GM21390 (cell line): ENCODE measurements at regions not wholly inside any gene's neighbourhood (a gene's known extent, or its start where the extent isn't known, plus 50 kb on each side); places are given as distances from the start of the nearest gene placed in this dataset.
A peak's percentile ranks its signal among the peaks of the same experiment; 100 is the strongest.
"Not testable (repeated sequence)": the region's sequence is repeated elsewhere in the genome, so short reads cannot be mapped to it uniquely, and the experiment has no call there.

ENCODE experiments used
- ATAC-seq: cut with Tn5 transposase; IDR thresholded peaks from one replicate; pipeline ENCODE4 v1.9.1; 2021; ENCODE audit not compliant: unreplicated experiment

DNA sequence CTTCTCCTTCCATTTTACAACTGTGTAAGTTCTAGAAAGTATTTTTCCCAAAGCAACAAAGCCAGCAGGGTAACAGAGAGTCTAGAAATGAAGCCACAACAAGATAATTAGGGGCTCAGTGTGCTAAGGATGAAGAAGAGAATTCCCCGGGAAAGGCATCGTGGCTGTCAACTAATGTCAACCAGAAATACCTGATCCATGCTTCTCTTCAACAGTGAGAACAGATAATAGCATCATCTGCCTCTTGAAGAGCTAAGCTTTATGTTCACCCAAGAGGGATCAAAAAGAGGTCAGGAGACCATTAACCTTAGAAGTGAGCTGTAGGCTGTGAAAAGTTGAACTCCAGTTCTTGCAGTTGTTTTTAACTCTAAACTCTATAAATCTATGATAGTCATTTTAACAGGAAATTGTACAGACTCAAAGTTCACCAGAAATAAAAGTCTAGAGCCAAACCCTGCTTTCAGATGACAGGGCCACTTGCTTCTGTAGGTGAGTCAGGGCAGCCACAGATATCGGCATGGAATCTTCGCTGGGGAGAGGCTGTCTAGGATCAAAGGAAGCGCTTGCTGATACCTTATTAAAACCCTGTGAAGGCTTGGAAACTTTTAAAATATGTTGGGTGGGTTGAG, 540.7 kb upstream of the ID2 start:
- ATAC-seq: no peak

DNA sequence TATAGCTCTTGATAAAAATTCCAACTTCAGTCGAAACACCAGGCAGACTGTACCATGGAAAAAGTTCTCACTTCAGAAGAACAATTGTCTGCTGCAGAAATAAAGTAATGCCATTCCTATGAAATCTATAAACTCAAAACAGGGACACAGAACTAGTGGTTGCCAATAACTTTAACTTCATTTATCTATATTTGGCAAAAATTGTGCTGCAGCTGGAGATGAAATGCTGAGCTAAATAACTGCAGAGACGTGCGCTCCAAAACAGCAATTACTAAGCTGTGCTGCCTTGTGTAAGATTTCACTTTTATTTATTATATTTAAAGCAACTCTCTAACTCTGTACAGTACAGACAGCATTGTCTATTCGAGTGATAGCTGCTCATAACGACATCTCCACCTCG, 540.1 kb upstream of the ID2 start:
- no peak for ATAC-seq

DNA sequence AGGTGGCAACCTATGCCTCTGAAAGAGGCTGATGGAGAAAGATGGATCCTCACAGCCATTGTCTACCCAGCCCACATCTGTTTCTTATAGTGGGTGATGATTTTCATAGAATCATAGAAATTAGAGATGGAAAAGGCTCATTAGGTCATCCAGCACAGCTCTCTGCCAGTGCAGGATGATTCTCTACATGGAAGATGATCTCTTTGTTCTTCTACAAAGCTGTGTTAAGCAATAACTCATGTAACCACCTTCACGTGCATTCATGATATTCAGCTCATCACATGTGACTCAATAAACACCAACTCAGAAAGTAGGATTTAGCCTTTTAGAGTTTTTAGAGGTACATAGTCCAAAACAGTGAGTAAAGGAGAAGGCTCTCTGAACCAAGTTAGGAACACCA, 539.4 kb upstream of the ID2 start:
- ATAC-seq: no peak

DNA sequence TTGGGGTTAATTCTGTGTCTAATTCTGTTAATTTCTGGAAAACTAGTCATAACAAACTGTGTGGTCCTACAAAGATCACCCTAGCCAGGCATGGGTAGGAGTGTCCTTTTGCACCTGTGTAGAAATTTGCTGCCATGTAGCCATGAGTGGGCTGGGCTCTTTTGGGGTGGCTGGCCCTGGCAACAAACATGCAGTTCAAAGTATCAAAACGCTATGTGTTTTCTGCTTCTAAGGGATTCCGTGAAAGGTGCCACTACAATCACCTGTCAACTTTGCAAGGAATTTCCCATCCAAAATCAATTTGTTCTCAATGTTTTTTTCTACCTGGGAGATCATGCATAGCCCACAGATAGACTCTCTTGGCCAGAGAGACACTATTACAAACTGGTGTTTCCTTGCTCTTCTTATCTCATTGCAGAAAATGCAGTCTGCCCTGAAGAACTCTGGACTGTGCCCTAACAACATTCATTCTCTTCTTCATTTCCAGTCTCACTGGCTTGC, 537.7 kb upstream of the ID2 start:
- ATAC-seq: no peak

DNA sequence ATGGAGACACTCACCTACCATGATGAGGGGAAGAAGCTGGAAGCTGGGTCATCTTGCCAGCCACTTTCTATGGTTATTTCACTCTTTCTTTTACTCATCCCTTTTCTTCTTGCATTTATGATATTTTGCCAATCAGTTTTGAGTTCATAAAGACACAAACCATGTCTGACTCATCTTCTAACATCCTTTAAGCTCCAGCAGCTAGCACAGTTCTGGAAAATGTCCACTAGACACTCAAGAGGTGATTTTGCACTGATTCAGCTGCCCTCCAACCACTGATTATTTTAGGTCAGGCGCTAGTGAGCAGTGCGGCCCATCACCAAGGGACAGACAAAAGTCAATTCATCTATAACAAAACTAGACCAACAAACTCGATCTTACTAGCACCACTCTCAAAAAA, 537.1 kb upstream of the ID2 start:
- ATAC-seq: no peak

DNA sequence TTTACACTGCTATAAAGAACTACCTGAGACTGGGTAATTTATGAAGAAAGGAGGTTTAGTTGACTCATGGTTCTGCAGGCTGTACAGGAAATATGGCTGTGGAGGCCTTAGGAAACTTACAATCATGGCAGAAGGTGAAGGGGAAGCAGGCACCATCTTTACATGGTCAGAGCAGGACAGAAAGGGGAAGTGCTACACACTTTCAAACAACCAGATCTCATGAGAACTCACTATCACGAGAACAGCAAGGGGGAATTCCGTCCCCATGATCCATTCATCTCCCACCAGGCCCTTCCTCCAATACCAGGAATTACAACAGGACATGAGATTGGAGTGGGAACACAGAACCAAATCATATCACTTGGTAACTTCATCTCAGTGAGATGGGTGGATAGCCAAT, 536.5 kb upstream of the ID2 start:
- ATAC-seq: not testable (repeated sequence)

DNA sequence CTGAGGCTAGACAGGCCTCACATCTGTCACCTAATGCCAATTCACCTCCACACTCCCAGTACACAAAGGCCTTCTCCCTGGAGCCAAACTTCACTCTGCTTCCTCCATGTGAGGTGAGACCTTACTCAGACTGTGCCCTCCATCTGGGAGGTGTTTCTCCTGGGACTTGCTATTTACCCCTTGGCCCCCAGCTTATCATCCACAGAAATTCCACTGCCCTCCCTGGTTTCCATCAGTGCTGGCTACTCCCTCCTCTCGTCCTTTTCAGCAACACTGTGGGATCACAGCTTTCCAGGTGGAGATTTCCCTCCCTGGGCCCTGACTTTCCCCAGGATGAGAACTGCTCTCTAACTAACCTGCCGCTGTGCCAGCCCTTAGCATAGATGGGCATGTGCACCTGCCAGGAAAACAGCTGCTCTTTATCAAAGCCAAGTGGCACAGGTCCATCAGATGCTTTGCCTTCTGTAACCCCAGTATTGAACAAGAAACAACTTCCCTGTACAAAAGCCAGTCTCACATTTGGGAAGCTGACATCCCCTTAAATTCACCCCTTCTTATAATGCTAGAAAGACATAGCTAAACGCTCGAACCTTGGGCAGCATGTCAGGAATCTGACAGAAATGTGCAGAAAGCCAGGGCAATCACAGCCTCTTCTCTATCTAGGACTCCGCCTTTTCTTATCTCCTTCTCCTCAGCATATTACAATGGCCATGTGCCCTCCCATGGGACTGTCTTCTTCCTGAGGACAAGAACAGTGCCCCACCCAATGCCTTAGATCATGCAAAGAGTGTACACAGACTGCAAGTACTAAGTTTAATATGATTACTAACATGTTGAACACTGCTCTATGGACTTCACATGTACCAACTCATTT, 535.5 kb upstream of the ID2 start:
- no peak for ATAC-seq

DNA sequence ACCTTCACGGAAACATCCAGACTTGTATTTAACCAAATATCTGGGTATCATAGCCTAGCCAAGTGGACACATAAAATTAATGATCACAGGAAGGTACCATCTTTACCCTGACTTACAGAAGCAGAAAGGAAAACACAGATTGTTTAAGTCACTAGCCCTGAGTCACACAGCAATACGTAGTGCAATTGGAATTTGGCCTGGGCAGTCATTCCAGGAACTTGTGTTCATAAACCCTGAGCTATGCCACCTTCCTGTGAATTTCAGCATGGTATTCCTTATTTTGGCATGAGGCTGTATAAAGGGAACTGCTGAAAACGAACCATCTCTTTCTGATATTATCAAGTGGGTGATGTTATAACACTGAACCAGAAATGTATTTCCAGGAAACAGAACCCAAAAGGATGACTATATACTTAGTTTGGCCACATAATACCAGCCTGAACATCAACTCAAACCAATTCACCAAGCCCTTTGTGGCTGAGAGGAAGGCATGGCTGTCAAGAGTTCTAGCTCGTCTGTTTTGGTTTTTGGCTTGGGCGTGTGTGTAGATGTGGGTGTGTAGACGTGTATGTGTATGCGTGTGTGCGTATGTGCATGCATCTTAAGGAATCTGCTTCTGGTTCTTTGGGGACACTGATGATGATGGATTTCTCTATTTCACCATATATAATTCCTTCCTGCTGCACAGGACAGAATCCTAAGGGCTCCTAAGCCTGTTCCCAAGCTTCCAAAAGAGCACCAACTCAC, 533.4 kb upstream of the ID2 start:
- no peak for ATAC-seq

DNA sequence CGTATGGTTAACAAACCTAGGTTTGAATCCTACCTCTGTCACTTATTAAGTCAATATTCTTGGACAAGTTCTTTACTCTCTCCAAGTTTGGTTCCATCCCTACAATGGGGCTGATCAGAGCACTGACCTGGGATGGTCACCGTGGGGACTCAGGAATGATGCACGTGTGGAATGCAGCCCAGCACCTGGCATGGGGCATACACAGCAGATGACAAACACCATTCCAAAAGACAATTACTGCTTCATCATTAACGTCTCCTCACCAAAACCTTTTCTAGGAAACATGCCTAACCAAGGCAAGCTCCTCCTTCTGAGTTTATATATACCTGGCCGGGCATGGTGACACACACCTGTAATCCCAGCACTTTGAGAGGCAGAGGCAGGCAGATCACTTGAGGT, 532.9 kb upstream of the ID2 start:
- ATAC-seq: no peak

DNA sequence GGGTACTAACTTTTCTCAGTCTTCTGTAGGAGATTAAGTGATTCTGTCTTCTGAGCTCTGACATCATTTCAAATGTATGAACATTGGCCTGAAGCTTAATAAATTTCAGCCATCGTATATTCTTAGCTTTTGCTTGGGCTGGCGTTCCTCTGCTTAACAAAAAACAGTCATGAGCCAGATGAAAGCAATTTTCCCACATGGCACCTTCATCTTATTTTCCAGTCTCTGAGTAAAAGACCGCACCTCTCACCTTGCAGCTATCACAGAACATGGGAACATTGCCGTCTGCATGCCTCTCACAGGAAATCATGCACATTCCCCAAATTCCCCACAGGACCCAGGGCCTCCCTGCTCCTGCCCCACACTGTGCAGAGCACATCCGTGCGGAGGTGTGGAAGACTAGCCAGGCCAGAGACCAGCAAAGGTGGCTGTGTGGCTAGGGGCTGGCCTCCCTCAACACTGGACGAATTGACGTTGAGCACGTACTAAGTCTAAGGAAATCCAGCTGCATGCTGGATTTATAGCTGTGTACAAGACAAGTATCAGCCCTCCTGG, 531.8 kb upstream of the ID2 start:
- no peak for ATAC-seq

DNA sequence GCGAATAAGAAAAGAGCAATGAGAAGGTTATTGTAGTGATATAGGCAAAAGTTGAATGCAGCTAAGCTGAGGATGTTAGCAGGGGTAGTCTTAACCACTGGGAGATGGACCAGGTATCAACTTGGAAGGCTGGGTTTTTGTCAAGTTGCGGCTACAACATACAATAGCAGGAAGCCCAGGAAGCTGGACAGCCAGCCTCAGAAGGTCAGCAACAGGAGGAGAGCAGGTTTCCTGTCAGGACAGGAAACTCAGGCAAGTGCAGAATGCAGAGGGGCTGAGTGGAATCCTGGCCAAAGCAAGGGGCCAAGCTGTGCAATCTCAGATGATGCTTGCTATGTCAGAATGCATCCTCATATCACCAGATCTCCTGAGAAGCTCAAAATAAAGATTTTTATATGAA, 530.0 kb upstream of the ID2 start:
- ATAC-seq: no peak

DNA sequence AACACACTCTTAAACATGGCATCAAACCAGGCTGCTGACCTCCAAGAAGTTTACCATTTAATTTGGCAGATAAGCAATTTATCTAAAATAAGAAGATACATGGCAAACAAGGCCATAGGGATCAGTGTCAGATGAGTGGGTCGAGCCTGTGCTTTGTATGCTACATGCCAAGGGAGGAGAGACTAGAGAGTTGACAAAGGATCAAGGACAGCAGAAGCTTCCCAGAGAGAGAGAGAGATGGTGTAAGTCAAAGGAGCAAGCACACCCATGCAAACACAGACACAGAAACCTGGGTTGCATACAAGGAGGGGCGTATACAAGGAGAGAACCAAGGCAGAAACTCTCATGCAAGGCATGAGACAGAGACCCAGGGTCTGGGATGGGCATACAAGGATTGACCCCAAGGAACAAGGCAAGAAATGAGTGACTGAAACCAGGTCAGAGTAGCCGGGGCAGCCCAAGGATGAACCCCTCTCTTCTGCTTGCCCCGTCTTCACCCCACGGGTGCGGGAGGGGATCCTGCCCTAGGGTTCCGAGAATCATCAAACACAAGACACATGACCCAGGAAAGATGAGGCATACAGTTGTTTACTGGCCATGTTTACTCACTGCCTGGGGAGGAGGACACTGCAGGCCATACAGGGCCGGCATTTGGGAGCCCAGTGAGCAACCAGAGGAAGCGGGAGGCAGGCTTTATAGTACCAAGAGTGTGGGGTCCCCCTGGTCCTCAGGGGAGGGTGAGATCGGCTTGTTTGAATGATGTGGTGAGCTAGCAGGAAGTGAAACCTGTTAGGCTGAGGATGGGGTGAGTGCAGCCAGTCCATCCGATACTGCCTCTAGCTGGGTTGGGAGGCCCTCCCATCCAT, 529.2 kb upstream of the ID2 start:
- peak; percentile 99 for ATAC-seq

DNA sequence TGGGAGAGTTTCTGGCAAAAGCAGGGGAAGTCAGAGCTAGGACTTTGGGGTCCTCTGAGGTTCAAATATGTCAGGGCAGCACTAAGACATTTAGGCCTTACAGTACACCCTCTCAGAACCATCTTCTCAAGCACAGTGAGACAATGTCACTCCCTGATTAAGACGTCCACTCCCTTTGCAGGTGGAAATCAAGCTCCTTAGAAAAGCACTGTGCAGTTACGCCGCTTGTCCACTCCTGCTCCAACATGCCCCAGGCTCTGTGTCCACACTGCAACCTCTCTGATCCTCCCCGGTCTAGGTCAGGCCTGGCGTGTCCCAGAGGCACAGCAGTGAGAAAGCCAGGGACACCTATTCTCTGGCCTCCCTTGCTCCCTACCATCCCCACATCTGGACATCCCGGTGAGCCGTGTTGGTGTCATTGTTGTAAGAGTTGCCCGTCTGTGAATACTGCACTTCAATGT, 528.6 kb upstream of the ID2 start:
- peak; percentile 19 for ATAC-seq

DNA sequence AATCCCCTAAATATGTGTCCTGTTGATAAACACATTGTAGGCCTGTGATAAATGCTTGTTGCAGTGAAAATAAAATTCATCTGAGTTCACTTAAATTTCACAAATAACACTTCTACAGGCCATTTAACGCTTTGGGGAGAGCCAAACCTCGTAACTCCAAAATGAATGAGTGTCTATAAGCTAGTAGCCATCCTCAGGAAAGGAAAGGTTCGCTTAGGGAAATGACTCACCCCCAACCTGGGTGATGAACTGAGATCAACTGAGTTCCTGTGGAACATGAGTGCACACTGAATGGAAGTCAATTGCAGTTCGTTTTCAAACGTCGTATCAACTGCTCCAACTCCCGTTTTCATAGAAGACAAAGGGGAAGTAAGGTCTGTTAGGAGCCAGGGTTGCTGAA, 527.6 kb upstream of the ID2 start:
- ATAC-seq: no peak

DNA sequence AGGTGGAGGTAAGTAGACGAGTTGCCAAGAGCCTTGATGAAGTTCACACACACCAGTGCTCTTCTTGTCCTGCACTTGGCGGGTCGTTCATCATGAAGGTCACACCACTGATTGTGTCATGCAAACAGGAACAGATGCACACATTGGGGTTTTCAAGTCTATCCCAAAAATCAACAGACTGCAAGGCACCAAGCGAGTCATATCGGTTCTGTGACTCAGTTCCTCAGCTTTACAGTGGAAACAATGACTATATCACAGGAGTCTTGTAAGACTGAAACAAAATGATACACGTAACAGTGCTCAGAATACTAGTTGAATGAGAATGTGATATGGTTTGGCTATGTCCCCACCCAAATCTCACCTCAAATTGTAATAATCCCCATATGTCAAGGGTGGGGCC, 526.9 kb upstream of the ID2 start:
- ATAC-seq: no peak

DNA sequence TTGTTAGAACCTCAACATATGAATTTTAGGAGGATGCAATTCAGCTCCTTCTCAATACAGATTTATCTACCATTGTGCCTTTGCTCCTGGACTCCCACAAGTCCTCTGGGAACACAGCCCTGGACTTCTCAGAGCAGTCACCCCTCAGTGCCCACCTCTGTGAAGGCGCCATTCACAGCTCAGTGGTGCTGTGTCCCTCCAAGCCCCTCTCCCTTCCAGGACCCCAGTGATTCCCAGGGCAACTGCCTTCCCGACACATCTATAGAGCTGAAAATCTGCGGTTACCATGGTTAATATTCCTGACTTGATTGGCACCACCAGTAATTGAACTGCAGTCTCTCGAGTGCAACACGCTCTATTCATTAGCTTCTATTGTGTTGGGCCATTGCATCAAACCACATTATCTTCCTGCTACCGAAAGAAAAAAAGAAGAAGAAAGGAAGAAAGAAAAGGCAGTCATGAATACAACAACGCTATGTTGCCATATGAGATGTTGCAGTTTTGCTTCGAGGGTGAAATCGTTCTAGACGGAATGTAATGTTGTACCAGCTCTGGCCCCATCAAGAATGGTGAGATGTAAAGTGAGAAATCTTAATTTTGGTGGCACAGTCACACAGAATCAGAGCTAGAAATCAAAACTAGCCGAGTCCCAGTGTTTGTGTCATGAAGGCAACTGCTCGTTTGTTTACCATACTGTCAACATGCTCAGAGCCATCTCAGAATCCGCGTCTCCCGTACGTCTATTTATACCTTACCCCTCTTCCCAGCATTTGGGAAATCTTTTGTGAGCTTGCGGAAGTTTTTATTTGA, 524.0 kb upstream of the ID2 start:
- no peak for ATAC-seq

DNA sequence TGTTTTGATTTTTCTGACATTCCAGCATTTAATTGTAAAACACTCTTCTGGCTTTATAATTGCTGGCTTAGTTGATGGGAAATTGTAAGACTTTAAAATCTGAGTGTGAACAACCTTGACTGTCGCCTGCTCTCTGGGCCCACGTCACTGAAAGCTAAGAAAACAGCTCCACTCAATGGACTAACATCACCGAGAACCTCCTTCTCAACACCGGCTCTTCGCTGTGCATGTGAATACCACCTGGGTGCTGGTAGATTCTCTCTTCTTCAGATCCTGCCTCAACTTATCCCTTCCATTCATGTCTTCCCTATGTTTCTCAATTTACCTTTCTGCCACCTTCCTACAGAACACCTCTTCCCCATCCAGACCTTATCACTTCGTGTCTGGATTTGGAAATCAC, 523.1 kb upstream of the ID2 start:
- no peak for ATAC-seq

DNA sequence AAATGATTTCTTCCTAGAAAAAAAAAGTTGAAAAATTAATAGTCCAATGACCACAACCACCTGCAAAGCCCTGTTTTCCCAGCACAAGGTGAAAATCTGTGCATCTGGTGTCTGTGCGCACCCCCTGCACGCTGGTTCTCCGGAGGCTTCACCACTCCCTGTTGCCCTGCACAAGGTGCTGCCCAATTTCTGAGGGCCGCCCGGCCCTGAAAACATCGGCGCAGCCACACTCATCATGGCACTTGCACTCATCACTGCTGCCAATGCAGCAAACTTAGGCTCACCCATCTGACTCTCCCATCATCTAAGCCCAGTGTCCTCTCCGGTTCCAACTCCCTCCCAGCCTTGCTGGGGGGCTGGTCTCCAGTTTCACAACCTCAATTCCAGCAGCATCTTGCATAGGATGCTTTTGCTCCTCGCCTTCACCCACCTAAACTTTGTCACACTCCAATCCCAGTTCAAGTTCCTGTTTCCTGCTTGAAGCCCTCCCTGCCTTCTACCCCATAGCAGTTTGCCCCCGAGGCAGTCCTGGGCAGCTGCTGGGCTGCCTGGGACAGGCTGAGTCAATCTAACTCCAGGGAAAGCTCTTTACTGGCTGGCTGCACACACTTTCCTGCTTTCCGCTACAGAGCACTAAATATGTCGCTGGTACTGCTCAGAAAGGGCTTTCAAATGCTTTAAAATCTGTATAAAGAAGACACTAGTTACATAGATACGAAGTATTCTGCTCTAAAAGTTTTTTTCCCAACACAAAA, 522.5 kb upstream of the ID2 start:
- no peak for ATAC-seq
